Breast epithelium (tissue), 3 donors: ENCODE measurements at regions not wholly inside any gene's neighbourhood (a gene's known extent, or its start where the extent isn't known, plus 50 kb on each side); places are given as distances from the start of the nearest gene placed in this dataset.
"Not testable (repeated sequence)": the region's sequence is repeated elsewhere in the genome, so short reads cannot be mapped to it uniquely, and the experiment has no call there.

Source experiments
- CTCF ChIP-seq, 3 donors: fragments of 450-650 bp; IDR thresholded peaks; one replicate each; pipeline ENCODE4 v1.5.1; 2016 to 2017; ENCODE audit warnings: antibody characterized with exemption in 3 of 3, mild to moderate bottlenecking in 3 of 3, moderate library complexity in 3 of 3
- POLR2A ChIP-seq: fragments of 450-650 bp; IDR thresholded peaks from one replicate; pipeline ENCODE4 v1.6.1; 2016; ENCODE audit warnings: antibody characterized with exemption, mild to moderate bottlenecking, moderate library complexity

- not testable (repeated sequence) for TF ChIP-seq CTCF (IDR thresholded peaks at IDR 0.05); POLR2A
Measured at GRCh38 chr16:88227026-88227721, 155.6 kb upstream of the ZNF469 start.
